GM19397 (cell line): ENCODE measurements at regions not wholly inside any gene's neighbourhood (a gene's known extent, or its start where the extent isn't known, plus 50 kb on each side); places are given as distances from the start of the nearest gene placed in this dataset.

ENCODE experiments used
- ATAC-seq: cut with Tn5 transposase; IDR thresholded peaks from one replicate; pipeline ENCODE4 v1.9.1; 2021; ENCODE audit warnings: mild to moderate bottlenecking, moderate library complexity; ENCODE audit not compliant: unreplicated experiment

DNA sequence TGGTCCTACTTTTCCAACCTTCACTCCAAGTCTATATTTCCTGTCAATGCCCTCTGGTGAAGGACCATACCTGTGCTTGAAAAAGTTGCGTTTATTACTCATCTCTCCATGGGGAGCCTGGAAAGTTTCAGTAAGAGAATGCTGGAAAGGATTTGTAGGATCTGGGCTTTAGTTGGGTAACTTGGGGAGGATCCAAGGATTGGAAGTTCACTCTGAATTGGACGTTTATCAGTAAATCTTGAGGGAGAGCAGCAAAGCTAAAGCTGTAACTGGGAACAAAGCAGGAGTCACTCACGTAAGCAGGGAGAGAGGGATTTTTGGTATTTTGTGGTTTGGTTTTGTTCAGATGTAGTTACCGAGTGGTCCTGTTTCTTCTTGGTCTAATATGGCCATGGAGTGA, 51.4 kb upstream of the NPVF start:
- no peak for ATAC-seq

DNA sequence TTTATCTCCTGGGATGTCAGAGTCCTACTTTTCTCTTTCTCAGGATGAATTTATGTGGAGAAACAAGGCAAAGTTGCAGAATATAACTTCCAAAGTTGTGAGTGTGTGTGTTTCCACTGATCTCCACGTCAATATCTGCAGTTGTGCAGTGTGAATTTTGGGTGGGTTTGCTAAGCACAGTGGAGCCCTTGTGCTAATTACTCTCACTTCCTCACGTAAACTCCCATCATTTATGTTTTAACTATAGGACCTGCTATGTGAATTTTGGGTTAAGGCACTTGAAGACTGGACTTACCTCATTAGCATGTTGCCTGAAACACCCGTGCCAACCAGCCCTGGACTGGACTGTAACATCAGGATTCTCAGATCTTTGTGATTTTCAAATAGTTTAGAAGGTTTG, 51.9 kb upstream of the NPVF start:
- no peak for ATAC-seq

GRCh38 chr7:25282194-25282593, 53.9 kb upstream of the NPVF start:
- ATAC-seq = no peak

DNA sequence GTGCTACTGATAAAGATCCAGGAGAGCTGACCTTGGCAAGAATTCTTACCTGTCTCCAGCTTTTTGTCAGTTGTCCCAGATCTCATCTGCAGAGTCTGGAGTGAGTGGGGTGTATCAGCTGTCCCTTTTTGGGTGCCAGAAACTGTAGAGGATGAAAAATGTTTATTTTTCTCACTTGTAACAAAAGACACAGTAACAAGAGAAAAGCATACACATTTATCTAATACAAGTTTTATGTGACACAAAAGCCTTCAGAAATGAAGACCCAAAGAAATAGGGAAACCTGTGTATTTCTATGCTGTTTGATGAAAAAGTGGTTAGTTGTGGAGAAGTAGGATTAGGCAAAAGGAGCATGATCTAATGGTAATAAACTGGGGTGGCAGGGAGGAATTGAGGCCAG, 58.5 kb upstream of the NPVF start:
- no peak for ATAC-seq

- ATAC-seq = no peak
Observed at GRCh38 chr7:25287291-25287690, 59.0 kb upstream of the NPVF start.

GRCh38 chr7:25288556-25289307, 60.4 kb upstream of the NPVF start:
- ATAC-seq = no peak

DNA sequence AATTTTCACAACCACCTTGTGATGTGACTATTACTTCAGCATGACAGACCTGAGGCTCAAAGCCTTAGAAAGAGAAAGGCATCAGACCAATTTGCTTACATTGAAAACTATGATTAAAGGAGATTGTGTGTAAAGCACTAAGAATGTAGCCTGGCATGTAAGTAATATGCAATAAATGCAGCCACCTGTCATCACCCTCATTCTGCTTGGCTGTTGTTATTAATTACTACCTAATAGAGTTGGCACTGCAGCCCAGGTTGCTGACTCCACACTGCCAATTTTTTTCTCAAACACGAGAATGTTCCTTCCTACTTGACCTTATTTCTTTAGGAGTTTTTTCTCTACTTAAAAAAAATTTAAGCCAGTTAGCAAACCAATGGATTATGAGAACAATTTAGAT, 61.2 kb upstream of the NPVF start:
- ATAC-seq = no peak

DNA sequence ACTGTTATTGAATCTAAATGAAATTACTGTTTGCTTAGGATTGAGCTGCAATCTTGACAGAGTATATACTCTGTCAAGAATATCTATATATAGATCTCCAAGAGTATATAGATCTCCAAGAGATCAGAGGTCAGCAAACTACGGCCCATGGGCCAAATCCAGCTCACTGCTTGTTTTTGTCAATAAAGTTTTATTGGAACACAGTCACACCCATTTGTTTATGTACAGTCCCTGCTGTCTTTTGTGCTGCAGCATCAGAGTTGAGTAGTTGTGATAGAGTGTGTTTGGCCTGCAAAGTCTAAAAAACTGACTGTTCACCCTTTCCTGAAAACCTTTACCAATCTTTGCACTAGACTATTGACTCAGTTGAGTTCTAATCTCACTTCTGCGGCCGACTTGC, 66.3 kb upstream of the NPVF start:
- no peak for ATAC-seq

DNA sequence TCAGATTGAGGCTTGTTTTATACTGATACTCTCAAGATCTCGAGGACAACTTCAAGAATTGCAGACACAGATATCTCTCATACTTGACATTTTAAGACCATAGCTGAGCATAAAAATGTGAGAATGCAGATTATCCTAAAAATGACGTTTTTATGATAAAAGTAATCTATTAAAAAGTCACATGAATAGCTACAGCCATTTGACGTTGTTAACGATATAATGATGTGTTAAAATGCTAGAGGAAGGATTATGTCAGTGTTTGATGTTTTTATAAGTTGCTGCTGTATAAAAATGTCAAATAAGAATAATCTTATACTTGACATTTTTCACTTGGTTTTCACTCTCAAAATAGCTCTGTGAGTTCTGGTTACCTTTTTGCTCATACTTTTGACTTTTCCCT, 67.1 kb upstream of the NPVF start:
- no peak for ATAC-seq

DNA sequence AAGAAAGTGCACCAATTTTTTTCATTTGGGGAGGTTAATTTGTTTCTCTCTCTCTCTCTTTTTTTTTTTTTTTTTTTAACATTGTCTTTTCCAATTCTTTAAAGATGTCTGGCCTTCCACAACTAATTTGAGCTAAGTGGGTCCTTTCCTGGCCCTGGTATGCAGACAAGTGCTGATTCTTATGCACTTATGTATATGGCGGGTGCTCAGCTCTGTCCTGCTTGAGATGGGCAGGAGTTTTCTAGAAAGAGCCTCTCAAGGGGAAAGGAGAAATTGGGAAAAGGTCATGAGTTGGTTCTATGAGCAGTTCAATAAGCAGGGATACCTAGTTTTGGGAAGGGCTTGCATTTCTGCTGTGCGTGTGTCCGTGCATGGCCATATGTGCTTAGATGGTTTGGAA, 67.8 kb upstream of the NPVF start:
- no peak for ATAC-seq

GRCh38 chr7:25297278-25297677, 69.0 kb upstream of the NPVF start:
- no peak for ATAC-seq

DNA sequence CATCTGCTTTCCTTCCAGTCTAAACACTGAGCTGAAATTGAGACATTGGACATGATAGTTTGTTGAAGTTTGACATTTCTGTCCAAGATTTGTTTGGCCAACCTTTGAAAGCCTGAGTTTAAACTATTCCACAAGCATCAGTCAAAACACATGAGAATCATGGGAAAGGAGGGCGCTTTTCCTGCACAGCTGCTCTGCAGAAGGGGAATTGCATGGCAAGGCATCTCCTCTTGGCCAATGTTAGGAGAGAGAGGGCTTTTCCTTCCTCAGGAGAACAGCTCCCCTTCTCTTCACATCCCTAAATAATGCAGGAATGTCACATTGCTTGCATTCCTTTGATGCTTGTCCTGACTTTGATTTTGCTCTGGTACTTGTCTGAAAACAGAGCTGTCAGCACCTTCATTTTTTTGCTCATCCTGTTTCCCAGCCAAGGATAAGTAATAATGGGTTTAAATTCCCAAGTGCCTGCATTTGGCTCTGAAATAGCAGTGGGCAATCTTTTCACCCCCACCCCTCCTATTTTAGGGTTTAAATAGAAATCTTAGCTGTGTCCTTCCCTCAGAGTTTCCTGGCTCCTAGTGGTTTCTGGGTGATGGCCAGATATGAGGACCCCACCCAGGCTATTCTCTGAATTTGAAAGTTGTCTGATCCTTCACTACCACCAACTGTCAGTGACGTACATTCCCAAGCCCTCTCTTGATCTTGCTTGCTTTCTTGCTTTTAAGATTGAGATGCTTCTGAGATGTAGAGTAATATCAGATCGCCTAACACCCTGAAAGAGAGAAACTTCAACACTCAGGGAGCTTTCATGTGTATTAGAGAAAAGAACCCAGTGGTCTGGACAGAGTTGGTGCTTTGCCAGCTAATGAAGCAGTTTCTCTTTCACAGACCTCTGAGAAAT, 75.2 kb upstream of the NPVF start:
- no peak for ATAC-seq

DNA sequence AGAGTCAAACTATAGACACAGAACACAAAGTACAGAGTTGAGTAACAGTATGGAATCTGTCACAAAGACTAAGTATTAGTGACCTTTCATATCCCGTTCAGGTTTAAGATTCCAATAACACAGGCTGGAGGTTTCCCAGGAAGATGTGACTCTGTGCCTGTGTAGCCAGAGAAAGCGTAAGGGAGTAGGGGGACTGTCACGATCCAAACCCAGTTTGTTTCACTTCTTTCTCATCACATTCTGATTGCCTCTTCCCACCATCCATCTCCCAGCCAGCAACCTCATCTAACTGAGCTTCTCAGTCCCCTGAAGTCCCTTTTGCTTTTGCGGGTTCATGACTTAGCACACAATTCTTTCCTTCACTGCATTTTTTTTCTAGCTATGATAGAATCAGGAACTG, 76.4 kb upstream of the NPVF start:
- ATAC-seq = no peak

- no peak for ATAC-seq
Observed at GRCh38 chr7:25305831-25306230, 77.5 kb upstream of the NPVF start.

DNA sequence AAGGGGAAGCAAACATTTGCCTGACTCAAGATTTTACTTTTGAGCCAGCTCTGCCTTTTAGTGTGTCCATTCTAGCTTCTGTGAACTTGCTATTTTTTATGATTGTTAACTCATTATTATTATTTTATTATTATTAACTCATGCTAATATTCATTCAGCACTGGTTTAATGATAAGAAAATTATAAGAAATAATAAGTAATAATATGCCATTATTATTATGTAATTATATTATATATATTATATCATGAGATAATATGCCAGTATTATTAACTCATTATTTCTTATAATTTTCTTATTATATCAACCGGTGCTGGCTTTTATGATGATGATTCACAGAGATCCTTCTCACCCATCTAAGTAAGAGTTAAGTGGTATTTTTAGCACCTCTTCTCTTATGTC, 79.3 kb upstream of the NPVF start:
- no peak for ATAC-seq

- no peak for ATAC-seq
Observed at GRCh38 chr7:25308246-25308645, 80.0 kb upstream of the NPVF start.

DNA sequence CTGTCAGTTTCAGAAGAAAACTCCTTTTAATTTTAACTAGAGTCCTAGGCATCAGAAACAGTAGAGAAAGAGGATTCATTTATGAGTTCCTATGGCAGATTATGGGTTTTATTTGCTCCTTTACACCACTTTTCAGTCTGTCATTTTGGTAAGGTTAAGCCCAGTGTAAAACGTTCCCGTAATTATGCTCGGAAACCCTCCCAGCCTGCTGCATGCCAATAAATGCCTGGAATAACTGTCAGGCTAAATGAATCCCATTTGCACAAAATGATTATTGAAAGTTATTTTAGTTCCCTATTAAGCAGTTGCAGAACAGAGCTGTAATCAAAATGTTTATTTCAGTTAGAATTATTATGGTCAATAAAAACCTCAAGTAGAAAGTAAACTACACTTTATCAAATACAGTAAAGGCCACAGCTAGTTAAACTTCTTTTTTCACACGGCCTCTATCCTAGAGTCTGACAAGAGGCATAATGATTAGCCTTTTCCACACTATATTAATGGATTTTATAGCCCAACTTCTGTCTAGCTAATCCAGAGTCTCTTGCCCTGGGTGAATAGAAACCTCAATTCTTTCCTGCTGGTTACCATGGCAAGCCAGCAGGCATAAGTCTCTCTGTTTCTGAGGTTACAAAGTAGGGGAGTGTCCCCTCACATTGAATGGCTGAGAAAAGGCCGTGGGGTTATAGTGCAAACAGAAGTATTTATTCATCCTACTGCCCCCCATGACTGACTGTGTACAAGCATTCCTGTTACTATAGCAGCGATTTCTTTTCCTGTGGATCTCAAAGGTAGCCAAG, 80.8 kb upstream of the NPVF start:
- ATAC-seq = no peak

DNA sequence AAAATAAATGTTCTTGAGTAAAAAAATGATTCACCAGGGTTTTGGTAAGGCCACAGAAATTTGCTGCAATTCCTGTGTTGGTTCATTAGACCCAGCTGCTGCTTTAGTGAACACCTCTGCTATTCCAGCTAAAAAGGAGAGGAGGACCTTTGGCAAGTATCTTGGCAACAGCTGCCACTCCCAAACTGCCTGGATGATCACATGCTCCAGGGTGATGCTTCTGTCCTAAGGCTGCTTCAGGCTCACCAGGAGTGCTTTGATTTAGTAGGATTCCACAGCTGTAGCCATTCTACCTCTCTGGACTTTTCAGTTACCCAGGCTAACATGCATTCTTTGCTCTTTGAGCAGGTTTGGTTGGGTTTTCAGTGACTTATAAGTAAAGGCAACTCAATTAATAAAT, 82.6 kb upstream of the NPVF start:
- ATAC-seq = no peak

DNA sequence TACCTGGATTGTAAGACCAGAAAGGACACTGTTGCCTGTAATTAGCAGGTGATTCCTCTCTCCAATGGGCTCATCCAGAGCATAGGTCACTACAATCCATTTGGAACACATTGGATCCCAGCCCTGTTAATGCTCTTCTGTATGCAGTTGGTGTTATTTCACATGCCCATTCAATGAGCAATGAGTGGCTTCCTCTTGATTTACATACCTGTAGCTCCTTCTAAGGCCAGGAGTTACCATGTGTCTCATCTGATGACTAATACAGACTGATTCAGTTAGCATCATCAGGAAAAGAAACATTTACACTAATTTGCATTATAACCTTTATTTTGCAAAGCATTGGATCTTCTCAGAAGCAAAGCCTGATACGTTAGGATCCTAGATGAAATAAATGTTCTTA, 83.1 kb upstream of the NPVF start:
- ATAC-seq = no peak

DNA sequence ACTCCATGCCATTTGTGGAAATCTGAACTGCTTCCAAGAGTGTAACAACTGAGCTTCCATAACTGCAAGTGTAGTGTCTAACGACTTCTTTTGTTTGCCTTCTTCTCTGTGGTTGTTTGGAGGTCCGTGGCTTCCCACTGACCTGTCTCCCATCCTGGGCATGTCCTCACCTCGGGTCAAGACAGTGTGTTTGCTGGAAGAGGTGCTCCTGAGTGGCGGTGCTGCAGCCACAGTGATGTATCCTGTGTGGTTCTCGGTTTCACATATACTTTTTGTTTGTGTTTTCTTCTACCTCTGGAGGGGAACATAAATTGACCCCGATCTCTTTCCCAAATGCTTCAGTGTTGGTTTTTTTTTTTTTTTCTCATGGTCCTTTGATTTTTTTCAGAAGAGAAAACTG, 84.7 kb upstream of the NPVF start:
- ATAC-seq = no peak

DNA sequence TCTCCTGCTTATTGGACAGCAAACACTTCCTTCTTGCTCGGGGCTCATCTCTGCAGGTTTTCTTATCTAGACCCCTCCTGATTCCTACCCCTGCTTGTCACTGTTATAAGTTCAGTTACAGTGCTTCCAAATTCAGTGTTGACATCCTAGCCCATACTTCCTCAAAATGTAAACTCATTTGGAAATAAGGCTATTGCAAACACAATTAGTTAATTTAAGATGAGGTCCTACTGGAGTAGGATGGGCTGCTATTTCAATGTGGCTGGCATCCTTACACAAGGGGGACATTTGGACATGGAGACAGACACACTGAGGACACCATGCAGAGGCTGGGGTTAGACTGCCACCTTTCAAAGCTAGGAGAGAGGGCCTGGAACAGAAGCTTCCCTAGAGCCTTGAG, 85.2 kb upstream of the NPVF start:
- ATAC-seq = no peak
